Activated T-cell treated with anti-CD3 and anti-CD28 coated beads for 24 hours (primary cell): ENCODE measurements at regions not wholly inside any gene's neighbourhood (a gene's known extent, or its start where the extent isn't known, plus 50 kb on each side); places are given as distances from the start of the nearest gene placed in this dataset.

Experiments used
- DNase-seq: peaks from one replicate; pipeline ENCODE4 v3.0.0-alpha.2; 2020; ENCODE audit warnings: low read depth

DNA sequence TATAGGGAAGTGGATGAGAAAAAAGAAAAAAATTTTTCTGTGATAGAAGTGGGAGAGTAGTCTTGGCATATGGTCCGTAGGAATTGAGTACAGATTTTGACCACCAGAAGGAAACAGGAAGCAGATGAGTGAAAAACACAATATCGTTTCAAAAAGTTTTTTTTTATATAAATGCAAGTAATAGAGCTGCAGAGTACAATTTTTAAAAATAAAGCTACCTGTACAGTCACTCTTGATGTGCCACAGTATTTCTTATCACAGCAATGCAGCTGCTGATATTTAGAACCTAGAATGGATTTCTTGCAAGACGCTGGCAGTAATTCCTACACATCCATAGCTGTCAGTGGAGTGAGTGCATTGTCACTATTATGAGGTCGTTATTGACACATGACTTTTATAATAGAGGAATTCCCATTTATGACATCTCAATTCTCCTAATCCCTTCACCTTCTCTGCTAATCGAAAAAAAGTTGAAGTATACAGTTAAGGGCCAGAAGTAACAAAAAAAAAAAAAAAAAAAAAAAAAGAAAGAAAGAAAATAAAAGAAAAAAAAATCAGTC, 477.7 kb downstream of the TAF11L14 start:
- DNase-seq = no peak

DNA sequence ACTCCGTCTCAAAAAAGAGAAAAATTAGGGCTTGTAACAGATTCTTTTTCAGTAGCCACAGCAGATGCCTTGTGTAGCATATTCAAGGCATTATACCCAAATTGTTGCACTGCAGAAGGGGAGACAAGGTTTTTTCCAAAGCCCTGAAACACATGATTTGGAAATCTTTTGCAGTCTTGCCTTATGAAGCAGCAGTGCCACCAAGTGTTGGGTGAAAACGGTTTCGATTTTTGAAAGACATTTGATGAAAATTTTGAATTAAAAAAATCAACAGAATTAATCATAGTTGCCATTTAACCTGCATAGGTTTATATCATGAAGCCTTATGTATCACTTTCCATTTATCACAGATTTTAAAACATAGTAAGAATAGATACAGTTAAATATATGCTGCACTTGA, 479.5 kb downstream of the TAF11L14 start:
- DNase-seq = no peak

DNA sequence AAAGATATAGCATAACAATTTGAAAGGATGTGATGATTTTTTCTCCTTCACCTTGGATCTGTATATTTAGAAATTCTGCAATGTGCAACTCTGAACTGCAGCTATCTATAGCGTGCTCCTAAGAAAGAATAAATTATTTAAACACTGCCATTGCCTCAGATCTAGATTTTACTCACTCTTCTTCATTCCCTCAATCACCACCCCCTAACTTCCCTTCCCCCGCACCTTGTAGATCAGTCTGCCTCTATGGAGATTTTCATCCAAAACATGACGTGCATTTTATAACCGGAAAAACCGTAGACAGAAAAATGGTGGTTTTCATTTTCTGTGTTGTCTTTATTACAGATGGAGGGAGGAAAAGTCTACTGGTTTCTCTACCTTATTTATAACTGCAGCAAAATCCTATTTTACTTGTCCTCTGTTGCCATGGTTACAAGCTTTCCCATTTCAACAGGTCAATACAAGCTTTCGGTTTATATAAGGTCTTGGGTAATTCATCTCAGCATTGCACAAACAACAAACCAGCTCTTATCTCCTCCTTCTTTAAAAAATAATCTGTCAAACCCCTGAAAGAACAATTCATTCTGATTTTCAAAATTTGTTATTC, 480.0 kb downstream of the TAF11L14 start:
- DNase-seq = no peak

DNA sequence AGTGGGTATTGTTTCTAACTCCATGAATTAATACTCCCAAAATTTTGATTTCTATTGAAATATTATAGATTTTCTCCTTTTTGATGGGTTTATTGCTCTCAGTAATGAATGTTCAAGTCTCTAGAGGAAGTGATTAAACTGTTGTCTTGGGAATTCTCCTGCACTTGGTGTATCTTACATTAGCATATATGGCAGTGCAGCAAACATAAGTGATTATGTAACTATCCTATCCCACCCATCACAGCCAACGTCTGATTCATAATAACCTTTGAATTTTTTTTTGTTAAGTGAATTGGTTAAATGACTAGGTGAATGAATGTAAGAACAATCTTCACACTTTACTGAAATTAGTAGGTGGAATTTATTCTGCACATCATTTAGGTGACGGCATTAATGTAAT, 483.7 kb downstream of the TAF11L14 start:
- no peak for DNase-seq

DNA sequence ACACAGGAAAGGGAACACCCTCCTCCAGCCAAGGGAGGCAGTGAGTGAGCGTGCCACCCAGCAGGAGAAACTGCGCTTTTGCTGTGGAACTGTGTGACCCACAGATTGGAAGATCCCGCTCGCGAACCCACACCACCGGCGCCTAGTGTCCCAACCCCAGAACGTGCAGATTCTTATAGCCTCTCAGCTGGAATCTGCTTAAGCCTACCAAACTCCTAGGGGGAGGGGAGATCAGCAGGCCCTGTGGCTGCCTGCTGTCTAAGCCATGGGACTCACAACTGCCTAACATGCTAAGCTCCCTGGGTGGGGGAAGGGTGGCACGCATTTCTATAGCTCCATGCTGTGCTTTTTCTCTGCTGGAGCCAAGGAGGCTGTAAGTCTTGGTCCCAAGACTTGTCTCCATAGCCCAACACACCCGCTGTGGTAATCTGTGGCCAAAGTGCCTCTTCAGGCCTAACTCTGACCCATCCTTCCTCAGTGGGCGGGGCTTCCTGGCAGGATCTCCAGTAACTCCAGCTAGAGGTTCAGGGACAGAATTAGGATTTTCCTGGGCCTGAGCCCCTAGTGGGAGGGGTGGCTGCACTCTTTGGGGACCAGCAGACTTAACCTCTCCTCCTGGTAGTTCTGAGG, 485.0 kb downstream of the TAF11L14 start:
- DNase-seq = no peak

DNA sequence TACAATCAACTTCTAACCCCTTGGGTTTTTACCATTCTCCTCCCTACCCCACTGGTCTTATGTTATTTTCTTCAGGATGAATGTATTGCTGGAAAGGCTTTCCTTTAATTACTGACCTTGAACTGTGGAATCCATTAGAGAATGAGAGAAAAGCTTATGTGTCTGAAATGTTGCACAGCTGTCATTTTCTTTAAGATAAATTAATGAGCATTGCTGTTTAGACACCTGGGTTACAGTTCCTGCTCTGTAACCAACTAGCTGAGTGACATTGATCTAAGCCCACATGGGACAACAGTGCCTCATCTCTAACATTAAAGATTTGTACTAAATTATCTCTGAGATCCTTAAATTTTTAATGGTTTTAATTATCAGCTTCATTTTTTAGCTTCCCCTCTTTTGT, 507.0 kb downstream of the TAF11L14 start:
- no peak for DNase-seq

DNA sequence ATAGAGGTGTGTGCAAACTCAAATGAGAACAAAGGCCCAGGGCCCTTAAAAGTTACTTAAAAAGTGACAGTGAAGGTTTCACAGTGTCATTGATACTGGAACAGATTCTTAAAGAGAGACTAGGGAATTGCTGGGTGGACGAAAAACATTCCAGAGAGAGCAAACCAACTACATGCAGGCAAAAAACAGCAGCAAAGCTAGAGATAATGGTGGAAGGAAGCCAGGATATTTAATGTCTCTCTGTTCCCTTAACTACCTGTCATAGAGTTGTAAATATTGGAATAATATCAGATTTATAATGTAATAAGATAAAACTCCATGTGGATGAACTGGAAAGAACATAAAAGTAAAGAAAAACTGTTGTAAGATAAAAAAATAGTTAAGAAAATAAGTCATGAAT, 508.6 kb downstream of the TAF11L14 start:
- no peak for DNase-seq

DNA sequence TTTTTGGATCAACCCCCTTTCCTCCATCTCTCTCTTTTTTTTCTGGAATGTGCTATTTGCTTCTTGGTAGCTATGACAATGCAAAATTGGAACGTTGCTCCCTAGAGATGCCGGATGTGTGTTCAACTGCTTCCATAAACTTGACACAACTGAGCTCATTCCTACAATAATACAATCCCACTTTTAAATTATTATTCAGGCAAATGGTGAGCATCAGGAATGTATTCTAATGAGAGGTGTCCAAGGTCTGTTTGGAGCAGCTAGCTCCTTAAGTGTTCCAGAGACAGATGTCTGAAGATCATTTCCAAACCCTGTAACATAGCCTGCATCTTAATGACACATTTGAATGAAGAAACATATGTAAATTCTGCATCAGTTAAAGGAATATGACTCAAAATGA, 518.4 kb downstream of the TAF11L14 start:
- no peak for DNase-seq

DNA sequence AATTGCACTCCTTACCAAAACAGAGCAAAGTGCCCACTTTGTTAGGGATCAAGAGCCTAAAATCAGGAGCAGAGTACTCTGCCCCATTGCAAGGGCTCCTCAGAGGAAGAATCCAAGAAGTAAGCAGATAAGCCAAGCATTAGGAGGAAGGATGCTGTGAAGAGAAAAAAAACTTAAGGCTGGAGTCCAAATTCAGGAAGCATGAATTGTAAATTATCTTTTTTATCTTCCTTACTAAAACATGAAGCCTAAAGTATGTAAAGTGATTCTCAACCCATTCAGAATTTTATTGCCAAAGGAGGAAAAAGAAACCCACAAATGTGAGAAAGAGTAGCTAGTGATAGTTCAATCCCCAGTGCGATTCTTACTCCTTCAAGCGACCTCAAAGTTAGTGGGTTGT, 523.9 kb downstream of the TAF11L14 start:
- DNase-seq = no peak

DNA sequence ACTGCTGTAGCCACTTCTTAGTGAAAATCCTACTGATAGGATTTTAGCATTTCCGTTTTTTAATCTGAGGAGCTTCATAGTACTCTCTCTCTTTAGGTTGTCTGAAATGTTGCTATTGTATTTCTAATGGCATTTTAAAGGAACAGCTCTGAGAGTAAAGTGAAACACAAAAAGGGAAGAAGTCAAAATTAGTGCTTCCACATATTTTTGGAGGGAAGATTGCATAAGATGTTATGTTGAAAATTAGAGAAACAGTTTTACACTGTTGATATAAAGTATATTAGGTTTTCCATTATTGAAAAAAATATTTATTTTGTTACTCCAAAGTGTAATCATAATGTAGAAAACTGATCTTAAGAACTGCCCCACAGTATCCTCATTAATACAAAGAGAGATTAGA, 525.1 kb downstream of the TAF11L14 start:
- no peak for DNase-seq

DNA sequence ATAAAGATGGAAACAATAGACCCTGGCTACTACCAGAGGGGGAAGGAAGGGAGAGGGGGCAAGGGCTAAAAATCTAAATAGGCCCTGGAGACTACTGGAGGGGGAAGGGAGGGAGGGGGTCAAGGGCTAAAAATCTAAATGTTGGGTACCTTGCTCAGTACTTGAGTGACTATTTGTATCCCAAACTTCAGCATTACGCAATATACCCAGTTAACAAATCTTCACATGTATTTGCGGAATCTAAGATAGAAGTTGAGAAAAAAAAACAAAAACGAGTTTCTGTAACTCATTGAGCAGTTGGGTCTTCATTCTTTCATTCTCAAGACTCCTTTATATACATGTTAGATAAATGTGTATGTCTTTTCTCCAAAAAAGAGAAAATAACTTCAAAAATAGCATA, 537.4 kb downstream of the TAF11L14 start:
- no peak for DNase-seq

DNA sequence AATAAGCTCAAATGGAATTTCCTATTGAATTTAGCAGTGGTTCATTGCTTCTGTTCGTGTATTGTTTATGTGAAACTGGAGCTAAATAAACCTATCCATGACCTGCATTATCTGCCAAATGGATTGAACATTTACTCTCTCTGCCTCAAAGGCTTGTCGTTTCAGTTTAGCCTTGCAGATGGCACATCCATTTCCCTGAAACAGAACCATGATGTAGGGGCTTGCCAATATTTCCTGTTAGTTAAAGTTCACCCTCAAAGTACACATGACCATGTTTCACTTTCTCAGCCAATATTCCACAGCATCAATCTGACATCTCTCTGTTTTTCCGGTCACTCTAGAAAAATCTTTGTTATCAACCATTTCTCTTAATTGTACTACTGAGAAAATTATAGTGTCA, 545.3 kb downstream of the TAF11L14 start:
- no peak for DNase-seq

DNA sequence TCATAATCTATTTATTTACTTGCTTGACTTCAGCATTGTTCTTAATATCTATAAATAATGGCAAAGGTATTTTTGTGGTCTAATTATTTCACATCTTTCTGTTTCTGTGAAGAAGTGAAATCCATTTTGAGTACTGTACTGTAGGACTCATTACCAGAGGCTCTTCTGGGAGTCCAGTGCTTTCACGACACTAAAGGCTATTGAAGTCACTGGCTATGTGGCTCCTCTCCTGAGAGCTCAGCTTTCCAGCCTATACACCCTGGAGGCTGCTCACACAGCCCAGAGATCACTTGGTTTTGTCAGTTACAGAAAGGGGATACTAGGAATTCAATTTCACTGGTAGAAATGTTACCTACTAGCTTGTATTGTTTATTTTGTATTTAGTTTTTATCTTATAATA, 547.3 kb downstream of the TAF11L14 start:
- no peak for DNase-seq

DNA sequence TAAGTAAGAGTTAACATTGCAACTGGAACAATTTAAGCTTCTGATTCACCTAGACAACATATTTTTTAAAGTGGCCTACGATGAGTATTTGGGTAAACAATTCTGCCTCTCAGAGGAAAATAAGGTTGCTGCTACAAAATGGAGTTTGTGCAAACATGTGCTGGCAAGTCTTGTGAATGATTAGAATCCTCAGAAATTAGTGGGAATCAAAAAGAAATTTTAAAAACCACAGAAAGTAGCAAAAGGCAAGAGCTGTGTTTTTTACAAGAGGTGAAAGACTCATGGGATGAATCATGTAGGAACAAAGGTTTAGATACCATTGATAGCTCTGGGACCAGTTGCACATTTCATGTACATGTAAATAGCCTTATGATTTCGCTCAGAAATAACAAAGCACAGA, 561.6 kb downstream of the TAF11L14 start:
- DNase-seq = no peak

DNA sequence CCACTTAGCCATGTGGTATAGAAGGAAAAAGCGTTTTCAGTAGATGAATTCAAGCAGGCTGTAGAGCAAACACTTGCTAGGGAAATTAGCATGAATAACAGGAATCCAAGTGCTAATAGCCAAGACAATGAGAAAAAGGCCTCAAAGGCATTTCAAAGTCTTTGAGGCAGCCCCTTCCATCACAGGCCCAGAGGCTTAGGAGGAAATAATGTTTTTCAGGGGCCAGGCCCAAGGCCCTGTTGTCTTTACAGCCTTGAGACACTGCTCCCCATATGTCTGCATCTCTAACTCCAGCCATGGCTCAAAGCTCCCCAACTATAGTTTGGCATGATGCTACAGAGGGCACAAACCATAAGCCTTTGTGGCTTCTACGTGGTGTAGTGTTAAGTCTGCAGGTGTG, 563.5 kb downstream of the TAF11L14 start:
- DNase-seq = no peak

DNA sequence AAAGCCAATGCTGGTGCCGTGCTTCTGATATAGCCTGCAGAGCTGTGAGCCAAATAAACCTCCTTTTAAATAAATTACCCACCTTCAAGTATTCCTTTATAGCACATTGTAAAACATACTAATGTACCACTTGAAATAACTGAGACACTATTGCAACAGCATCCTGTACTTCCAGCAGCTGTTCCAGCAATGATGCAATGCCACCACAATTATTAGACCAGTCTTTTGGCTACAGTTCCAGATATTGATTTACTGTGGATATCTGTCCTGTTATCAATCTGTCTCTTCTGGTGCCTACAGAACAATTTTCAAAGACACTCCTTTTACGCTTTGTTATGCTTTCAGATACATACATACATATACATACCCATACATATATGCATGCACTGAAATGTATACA, 567.9 kb downstream of the TAF11L14 start:
- DNase-seq = no peak

DNA sequence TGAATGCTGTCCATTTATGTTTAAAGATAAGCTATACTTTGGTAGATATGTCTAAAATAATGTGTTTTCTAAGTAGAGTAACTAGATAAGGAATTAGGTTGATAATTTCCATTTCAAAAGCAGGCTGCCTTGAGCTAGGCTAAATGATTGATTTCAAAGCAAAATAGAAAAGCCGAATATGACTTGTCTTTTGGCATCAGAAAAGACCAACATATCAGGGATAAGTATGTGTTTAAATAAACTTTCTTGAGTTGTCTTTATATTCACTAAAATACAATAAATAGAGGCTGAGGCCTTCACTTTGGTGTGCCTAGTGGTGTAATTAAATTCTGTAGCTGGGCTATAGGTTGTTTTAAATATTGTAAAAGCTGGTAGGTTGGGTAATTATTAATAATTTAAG, 569.0 kb downstream of the TAF11L14 start:
- no peak for DNase-seq

DNA sequence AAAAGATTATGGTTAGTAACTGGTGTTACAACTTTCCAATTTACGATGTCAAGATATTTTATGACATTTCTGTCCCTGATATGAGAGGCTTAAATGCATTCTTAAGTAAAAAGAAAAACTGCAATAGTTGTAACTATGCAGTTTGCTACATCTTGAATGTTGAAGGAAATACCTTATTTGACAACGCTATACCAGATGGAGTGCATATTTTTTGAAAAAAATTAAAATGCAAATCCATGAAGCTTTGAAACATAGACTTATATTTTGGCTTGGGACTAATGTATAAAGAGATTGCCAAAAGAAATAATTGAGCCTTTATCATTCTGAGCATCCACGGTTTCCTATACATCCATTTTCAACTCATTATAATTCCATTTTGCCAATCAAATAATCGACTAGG, 579.4 kb downstream of the TAF11L14 start:
- DNase-seq = no peak

DNA sequence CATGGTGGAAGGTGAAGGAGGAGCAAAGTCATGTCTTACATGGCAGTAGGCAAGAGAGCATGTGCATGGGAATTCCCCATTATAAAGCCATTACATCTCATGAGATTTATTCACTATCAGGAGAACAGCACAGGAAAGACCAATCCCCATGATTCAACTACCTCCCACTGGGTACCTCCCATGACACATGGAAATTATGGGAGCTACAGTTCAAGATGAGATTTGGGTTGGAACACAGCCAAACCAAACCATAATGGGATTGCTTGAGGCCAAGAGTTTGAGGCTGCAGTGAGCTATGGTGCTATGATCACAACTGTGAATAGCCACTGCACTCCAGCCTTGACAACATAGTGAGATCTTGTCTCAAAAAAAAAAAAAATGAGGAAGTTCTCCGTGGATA, 581.8 kb downstream of the TAF11L14 start:
- no peak for DNase-seq

DNA sequence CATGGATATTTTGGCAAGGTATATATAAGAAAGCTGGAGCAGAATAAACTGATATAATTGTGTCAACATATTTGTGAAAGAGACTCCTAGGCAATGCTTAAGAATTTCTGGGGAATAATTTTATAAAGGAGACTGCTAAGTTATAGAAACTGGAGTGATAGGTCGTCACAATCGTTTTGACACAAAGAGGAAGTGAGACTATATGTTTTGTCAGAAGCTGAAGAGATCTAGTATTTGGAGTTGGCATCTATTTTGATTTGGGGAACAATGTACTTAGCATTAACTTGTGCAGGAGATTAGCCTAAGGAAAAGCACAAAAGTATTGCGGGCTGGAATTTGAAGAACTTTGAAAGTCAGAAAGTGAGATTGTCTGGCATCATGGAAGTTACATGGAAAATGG, 582.5 kb downstream of the TAF11L14 start:
- DNase-seq = no peak

DNA sequence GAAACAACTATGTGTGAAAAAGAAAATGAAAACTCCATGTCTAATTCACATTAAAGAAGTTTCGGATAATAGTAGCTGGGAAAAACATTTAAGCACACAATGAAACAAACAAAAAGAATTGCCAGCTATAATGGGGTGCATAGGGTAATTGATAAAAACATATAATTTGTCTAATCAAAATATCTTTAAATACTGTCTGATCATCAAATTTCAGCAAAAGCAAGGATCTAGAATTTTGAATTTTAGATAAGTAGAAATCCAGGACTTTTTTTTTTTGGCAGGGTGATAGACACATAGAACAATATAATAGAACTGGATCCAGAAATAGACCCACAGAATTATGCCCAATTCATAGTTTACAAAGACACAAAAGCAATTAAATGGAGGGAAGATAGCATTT, 585.0 kb downstream of the TAF11L14 start:
- DNase-seq = no peak

DNA sequence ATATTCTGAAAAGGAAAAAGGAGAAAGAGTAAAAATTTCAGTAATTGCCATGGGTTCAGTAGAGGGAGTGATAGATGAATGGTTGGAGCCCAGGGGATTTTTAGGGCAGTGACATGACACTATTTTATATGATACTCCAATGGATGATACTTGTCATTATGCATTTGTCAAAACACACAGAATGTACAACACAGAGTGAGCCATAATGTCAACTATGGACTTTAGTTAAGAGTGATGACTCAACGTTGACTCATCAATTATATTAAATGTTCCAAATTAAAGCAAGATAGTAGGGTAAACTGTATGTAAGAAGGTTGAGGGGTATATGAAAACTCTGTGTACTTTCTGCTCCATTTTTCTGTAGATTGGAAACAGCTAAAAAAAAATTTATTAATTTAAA, 586.4 kb downstream of the TAF11L14 start:
- DNase-seq = no peak

DNA sequence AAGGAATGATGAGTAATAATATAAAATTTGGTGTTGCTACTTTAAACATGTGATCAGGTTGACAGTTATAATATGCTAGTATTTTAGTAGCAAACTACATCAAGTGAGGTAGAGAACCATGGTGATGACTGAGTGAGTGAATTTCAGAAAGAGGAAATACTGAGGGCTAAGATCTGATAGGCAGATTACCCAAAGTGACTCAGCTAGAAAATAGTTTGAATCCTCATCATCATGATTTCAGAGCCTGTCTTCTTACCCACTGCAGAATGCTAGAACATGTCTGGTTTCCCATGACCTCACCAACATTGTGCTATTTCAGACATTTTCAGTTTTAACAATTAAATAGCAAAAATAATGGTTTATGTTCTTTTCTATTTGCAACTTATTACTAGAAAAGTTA, 602.1 kb downstream of the TAF11L14 start:
- no peak for DNase-seq

DNA sequence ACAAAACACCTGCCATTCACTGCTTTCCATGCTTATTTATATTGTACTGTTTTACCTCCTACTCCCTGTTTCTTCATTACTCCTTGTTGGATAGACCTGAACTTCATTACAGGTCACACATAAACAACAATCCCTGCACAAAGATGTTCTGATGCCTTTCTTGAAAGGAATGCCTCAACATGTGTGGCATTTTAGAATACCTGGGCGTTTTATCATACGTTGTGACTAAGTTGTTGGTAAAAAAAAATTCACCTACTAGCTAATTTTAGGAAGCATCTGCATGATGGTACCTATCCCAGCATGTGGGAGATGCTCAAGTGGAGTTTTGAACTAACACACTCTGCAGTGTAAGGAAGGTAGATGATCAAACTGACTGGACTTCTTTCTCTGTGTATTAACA, 604.1 kb downstream of the TAF11L14 start:
- no peak for DNase-seq
